Panc1 (cell line): ENCODE measurements at regions not wholly inside any gene's neighbourhood (a gene's known extent, or its start where the extent isn't known, plus 50 kb on each side); places are given as distances from the start of the nearest gene placed in this dataset.

ENCODE experiments used
- ATAC-seq: fragments of 200-7000 bp; cut with Tn5 transposase; 2 replicates; pipeline ENCODE4 v1.9.1; 2020; ENCODE audit warnings: mild to moderate bottlenecking, moderate library complexity
- BruUV-seq: library from RNA; stranded (reverse); fragments of 400-500 nt; replicated peaks from 2 replicates; lab custom pipeline; 2021; lab: Mats Ljungman, UMichigan
- CTCF ChIA-PET: fragments of 300-600 bp; sonication (Branson Sonifier 250); formaldehyde crosslinking; loops from one replicate; lab custom pipeline; 2022; ENCODE audit warnings: antibody characterized with exemption; lab: Charles Lee
- POLR2A ChIA-PET: fragments of 300-600 bp; sonication (Branson Sonifier 250); formaldehyde crosslinking; loops from one replicate; lab custom pipeline; 2022; ENCODE audit warnings: antibody characterized with exemption; lab: Charles Lee
- DNase-seq: peaks from one replicate; pipeline ENCODE4 v3.0.0-alpha.2; 2010; ENCODE audit warnings: low read depth, low spot score
- H3K27ac ChIP-seq: 2 replicates; pipeline ENCODE4 v1.5.1; 2011; ENCODE audit warnings: mild to moderate bottlenecking, low read length, inconsistent platforms
- H3K27me3 ChIP-seq: fragments of 200-500 bp; sonication (Bioruptor generic); 2 replicates; pipeline ENCODE4 v1.6.0; 2014; ENCODE audit warnings: low read length, inconsistent platforms; ENCODE audit not compliant: control insufficient read depth, insufficient read depth
- H3K36me3 ChIP-seq: fragments of 200-500 bp; sonication (Bioruptor generic); 2 replicates; pipeline ENCODE4 v1.5.1; 2014; ENCODE audit warnings: inconsistent platforms, mild to moderate bottlenecking, low read length, moderate library complexity; ENCODE audit not compliant: control insufficient read depth, insufficient read depth
- H3K4me1 ChIP-seq: 2 replicates; pipeline ENCODE4 v1.5.1; 2011; ENCODE audit warnings: inconsistent platforms, mild to moderate bottlenecking, low read length, moderate library complexity; ENCODE audit not compliant: control insufficient read depth, insufficient read depth
- H3K4me3 ChIP-seq, 2 experiments: 2 replicates each; pipeline ENCODE4 v1.5.1; 2011 to 2012; ENCODE audit warnings: low read depth in 2 of 2, low read length in 2 of 2, mild to moderate bottlenecking in 2 of 2, inconsistent platforms in 1 of 2, moderate library complexity in 1 of 2
- H3K9me3 ChIP-seq: fragments of 200-500 bp; sonication (Bioruptor generic); 2 replicates; pipeline ENCODE4 v1.5.1; 2014; ENCODE audit warnings: low read depth, mild to moderate bottlenecking, inconsistent platforms, low read length, moderate library complexity; ENCODE audit not compliant: control insufficient read depth, insufficient read depth
- CTCF ChIP-seq: fragments of 450-650 bp; IDR thresholded peaks from 2 replicates; pipeline ENCODE4 v1.5.1; 2017; ENCODE audit warnings: mild to moderate bottlenecking
- POLR2AphosphoS5 ChIP-seq: IDR thresholded peaks from 2 replicates; pipeline ENCODE4 v1.6.1; 2012; ENCODE audit warnings: mild to moderate bottlenecking, low read depth, low read length, moderate library complexity
- REST ChIP-seq, 2 experiments: IDR thresholded peaks; 2 replicates each; pipeline ENCODE4 v1.6.1; 2011 to 2012; ENCODE audit warnings: low read depth in 2 of 2, control low read depth in 1 of 2, low read length in 1 of 2, mild to moderate bottlenecking in 1 of 2, moderate library complexity in 1 of 2; ENCODE audit not compliant: insufficient read depth in 1 of 2
- SIN3A ChIP-seq: IDR thresholded peaks from 2 replicates; pipeline ENCODE4 v1.6.1; 2012; ENCODE audit warnings: low read depth, mild to moderate bottlenecking, low read length, moderate library complexity, borderline replicate concordance; ENCODE audit not compliant: insufficient read depth
- TCF7L2 ChIP-seq: IDR thresholded peaks from 2 replicates; pipeline ENCODE4 v1.6.1; 2011; ENCODE audit warnings: mild to moderate bottlenecking, low read depth, low read length, inconsistent platforms
- in situ Hi-C: cut with HindIII; loops from 2 replicates; pipeline ENCODE4 v1.10.0; 2016; ENCODE audit warnings: low sequenced_read_pairs, low pct_unique_long_range_greater_than_20kb
- intact Hi-C: fragments of 100-400 bp; cut with micrococcal nuclease; formaldehyde crosslinking; loops from one replicate; pipeline ENCODE4 v1.10.0; 2022; ENCODE audit not compliant: unreplicated experiment

GRCh38 chr21:16976193-16976592 lies 536.6 kb upstream of the CXADR start:
- no TSS peak for BruUV-seq
- ATAC-seq (no peak), DNase-seq (no peak)
- intact Hi-C loops = no loop called here
- in situ Hi-C loops = no loop called here
- POLR2A ChIA-PET = interaction anchor here (0.6 to 0.7 kb wide), 2 partner anchors 54 to 672 kb away, joined by 3 to 9 read pairs; no protein-coding TSS in a partner anchor
- Histone ChIP-seq H3K4me3 (no peak overlapping the region), H3K27me3 (no peaks in the 10 kb centered on the region), H3K4me1 (no peaks in the 10 kb centered on the region), H3K36me3 (no peaks in the 10 kb centered on the region), H3K27ac (no peak overlapping the region), H3K9me3 (no peaks in the 10 kb centered on the region)
- CTCF ChIA-PET = no interaction called here
- no peak for TF ChIP-seq POLR2AphosphoS5
- no peak for TF ChIP-seq TCF7L2
- no peak for TF ChIP-seq SIN3A
- no peak for TF ChIP-seq CTCF
- TF ChIP-seq REST (IDR thresholded peaks at IDR 0.05; ENCODE audit: insufficient read depth in 1 of 2, low read depth in 2 of 2, low read length in 1 of 2) = no peak

- H3K4me3 ChIP-seq = no peak overlapping the region
- ChIA-PET CTCF (no interaction called here), POLR2A (no interaction called here)
- no peaks in the 10 kb centered on the region for H3K4me1 ChIP-seq
- no peaks in the 10 kb centered on the region for H3K36me3 ChIP-seq
- TF ChIP-seq TCF7L2 (no peak), SIN3A (no peak), REST (IDR thresholded peaks at IDR 0.05; ENCODE audit: insufficient read depth in 1 of 2, low read depth in 2 of 2, low read length in 1 of 2) (no peak), POLR2AphosphoS5 (no peak), CTCF (no peak)
- no peaks in the 10 kb centered on the region for H3K9me3 ChIP-seq
- H3K27me3 ChIP-seq = no peaks in the 10 kb centered on the region
- intact Hi-C loops (no loop called here), in situ Hi-C loops (no loop called here)
- no peak overlapping the region for H3K27ac ChIP-seq
- ATAC-seq = no peak
- no peak for DNase-seq
- BruUV-seq = no TSS peak
Measured at GRCh38 chr21:16978309-16978895, 534.4 kb upstream of the CXADR start.
